Lower leg skin (tissue), 3 donors: ENCODE measurements at regions not wholly inside any gene's neighbourhood (a gene's known extent, or its start where the extent isn't known, plus 50 kb on each side); places are given as distances from the start of the nearest gene placed in this dataset.

Experiments used
- POLR2A ChIP-seq, 2 donors: fragments of 450-650 bp; IDR thresholded peaks; one replicate each; pipeline ENCODE4 v1.6.1; 2016 to 2017; ENCODE audit warnings: antibody characterized with exemption in 2 of 2, mild to moderate bottlenecking in 1 of 2, moderate library complexity in 1 of 2
- TF ChIP-seq, protein P1 (sequence below), 3 donors: fragments of 450-650 bp; IDR thresholded peaks; one replicate each; pipeline ENCODE4 v1.5.1; 2016; ENCODE audit warnings: antibody characterized with exemption in 3 of 3, mild to moderate bottlenecking in 3 of 3, moderate library complexity in 2 of 3

GRCh38 chr5:164868761-164869160 lies 1363.3 kb downstream of the MAT2B start:
- no peak for TF ChIP-seq POLR2A (IDR thresholded peaks at IDR 0.05)
- TF ChIP-seq, protein P1, sequence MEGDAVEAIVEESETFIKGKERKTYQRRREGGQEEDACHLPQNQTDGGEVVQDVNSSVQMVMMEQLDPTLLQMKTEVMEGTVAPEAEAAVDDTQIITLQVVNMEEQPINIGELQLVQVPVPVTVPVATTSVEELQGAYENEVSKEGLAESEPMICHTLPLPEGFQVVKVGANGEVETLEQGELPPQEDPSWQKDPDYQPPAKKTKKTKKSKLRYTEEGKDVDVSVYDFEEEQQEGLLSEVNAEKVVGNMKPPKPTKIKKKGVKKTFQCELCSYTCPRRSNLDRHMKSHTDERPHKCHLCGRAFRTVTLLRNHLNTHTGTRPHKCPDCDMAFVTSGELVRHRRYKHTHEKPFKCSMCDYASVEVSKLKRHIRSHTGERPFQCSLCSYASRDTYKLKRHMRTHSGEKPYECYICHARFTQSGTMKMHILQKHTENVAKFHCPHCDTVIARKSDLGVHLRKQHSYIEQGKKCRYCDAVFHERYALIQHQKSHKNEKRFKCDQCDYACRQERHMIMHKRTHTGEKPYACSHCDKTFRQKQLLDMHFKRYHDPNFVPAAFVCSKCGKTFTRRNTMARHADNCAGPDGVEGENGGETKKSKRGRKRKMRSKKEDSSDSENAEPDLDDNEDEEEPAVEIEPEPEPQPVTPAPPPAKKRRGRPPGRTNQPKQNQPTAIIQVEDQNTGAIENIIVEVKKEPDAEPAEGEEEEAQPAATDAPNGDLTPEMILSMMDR (IDR thresholded peaks at IDR 0.05): no peak
